Esophagus squamous epithelium (tissue), 4 donors: ENCODE measurements at regions not wholly inside any gene's neighbourhood (a gene's known extent, or its start where the extent isn't known, plus 50 kb on each side); places are given as distances from the start of the nearest gene placed in this dataset.

Experiments
- CTCF ChIP-seq, 6 experiments: fragments of 450-650 bp in 4 of 6; fragments of 200-600 bp in 2 of 6; sonication (generic) in 2 of 6; IDR thresholded peaks; one replicate each; pipeline ENCODE4 v1.5.1; 2016 to 2019; ENCODE audit warnings: antibody characterized with exemption in 6 of 6, mild to moderate bottlenecking in 4 of 6, moderate library complexity in 4 of 6
- POLR2A ChIP-seq, 4 donors: fragments of 450-650 bp; IDR thresholded peaks; one replicate each; pipeline ENCODE4 v1.6.1; 2017; ENCODE audit warnings: antibody characterized with exemption in 4 of 4, mild to moderate bottlenecking in 4 of 4, moderate library complexity in 3 of 4

- TF ChIP-seq CTCF (IDR thresholded peaks at IDR 0.05) (no peak), POLR2A (IDR thresholded peaks at IDR 0.05) (no peak)
Measured at GRCh38 chr5:103366918-103367549, 108.5 kb downstream of the MACIR start.
